B cell (primary cell): ENCODE measurements at regions not wholly inside any gene's neighbourhood (a gene's known extent, or its start where the extent isn't known, plus 50 kb on each side); places are given as distances from the start of the nearest gene placed in this dataset.

Source experiments
- ATAC-seq: fragments of 200-7000 bp; cut with Tn5 transposase; one replicate; pipeline ENCODE4 v1.10.0; 2021; ENCODE audit warnings: low read depth, mild to moderate bottlenecking, moderate number of reproducible peaks, moderate library complexity
- CTCF ChIA-PET: fragments of 350-600 bp; sonication (Branson Sonifier 250); formaldehyde crosslinking; loops from one replicate; lab custom pipeline; 2021; ENCODE audit warnings: antibody characterized with exemption, inconsistent platforms; lab: Charles Lee
- POLR2A ChIA-PET: fragments of 350-600 bp; sonication (Branson Sonifier 250); formaldehyde crosslinking; loops from one replicate; lab custom pipeline; 2021; ENCODE audit warnings: antibody characterized with exemption; lab: Charles Lee
- DNase-seq: peaks from one replicate; pipeline ENCODE4 v3.0.0; 2013
- H2AFZ ChIP-seq: 2 replicates; pipeline ENCODE4 v1.6.1; 2012; ENCODE audit warnings: mild to moderate bottlenecking, low read depth, low read length; ENCODE audit not compliant: insufficient read depth, poor library complexity, severe bottlenecking
- H3K27ac ChIP-seq, 2 donors: 1 replicate in 1 of 2; 2 replicates in 1 of 2; pipeline ENCODE4 v1.5.1; 2012 to 2013; ENCODE audit warnings: low read length in 2 of 2, mild to moderate bottlenecking in 2 of 2, moderate library complexity in 1 of 2
- H3K27me3 ChIP-seq, 4 experiments: fragments of 200-600 bp in 1 of 4; sonication (generic) in 1 of 4; replicated peaks in 1 of 4; 1 replicate in 2 of 4; 2 replicates in 2 of 4; pipeline versions ENCODE4 v1.6.1 to v1.7.0; 2013 to 2016; ENCODE audit warnings: low read length in 3 of 4, mild to moderate bottlenecking in 2 of 4, mixed read lengths in 1 of 4, moderate library complexity in 1 of 4; ENCODE audit not compliant: insufficient read depth in 4 of 4, control insufficient read depth in 3 of 4; ENCODE audit errors: control extremely low read depth in 1 of 4
- H3K36me3 ChIP-seq, 2 experiments: replicated peaks in 1 of 2; 1 replicate in 1 of 2; 2 replicates in 1 of 2; pipeline versions ENCODE4 v1.6.1 to v1.7.1; 2013; ENCODE audit warnings: low read length in 1 of 2; ENCODE audit not compliant: insufficient read depth in 2 of 2, control insufficient read depth in 1 of 2; ENCODE audit errors: control extremely low read depth in 1 of 2, extremely low read depth in 1 of 2
- H3K4me1 ChIP-seq, 2 donors: fragments of 200-600 bp in 1 of 2; sonication (generic) in 1 of 2; 1 replicate in 1 of 2; 2 replicates in 1 of 2; pipeline versions ENCODE4 v1.5.1 to v1.6.1; 2013 to 2017; ENCODE audit warnings: low read length in 2 of 2; ENCODE audit not compliant: control insufficient read depth in 2 of 2, insufficient read depth in 2 of 2
- H3K4me2 ChIP-seq: replicated peaks from 2 replicates; pipeline ENCODE3; 2012; ENCODE audit warnings: mild to moderate bottlenecking, low read depth, low read length; ENCODE audit not compliant: poor library complexity, severe bottlenecking
- H3K4me3 ChIP-seq, 5 experiments: fragments of 200-600 bp in 1 of 5; sonication (generic) in 1 of 5; 1 replicate in 3 of 5; 2 replicates in 2 of 5; pipeline versions ENCODE4 v1.5.1 to v1.7.0; 2011 to 2016; ENCODE audit warnings: low read length in 4 of 5, mild to moderate bottlenecking in 4 of 5, low read depth in 2 of 5, control low read depth in 1 of 5, moderate library complexity in 1 of 5; ENCODE audit not compliant: insufficient read depth in 1 of 5; ENCODE audit errors: control extremely low read depth in 1 of 5, extremely low read depth in 1 of 5
- H3K79me2 ChIP-seq: fragments of 200-600 bp; sonication (generic); one replicate; pipeline ENCODE4 v1.6.0; 2016; ENCODE audit warnings: low read length; ENCODE audit not compliant: control insufficient read depth, insufficient read depth
- H3K9ac ChIP-seq: fragments of 200-600 bp; sonication (generic); 2 replicates; pipeline ENCODE4 v1.6.1; 2017; ENCODE audit warnings: mild to moderate bottlenecking, low read length, moderate library complexity
- H3K9me3 ChIP-seq, 3 donors: one replicate each; pipeline versions ENCODE4 v1.6.1 to v1.7.1; 2013; ENCODE audit warnings: low read length in 2 of 3; ENCODE audit not compliant: control insufficient read depth in 2 of 3, insufficient read depth in 1 of 3; ENCODE audit errors: control extremely low read depth in 1 of 3
- H4K20me1 ChIP-seq: 2 replicates; pipeline ENCODE4 v1.6.0; 2012; ENCODE audit warnings: mild to moderate bottlenecking, low read length; ENCODE audit not compliant: insufficient read depth, control insufficient read depth, poor library complexity, severe bottlenecking
- H3K27ac Mint-ChIP-seq: one replicate; pipeline ENCODE4 v1.8.0; 2021; ENCODE audit warnings: mixed read lengths
- H3K27me3 Mint-ChIP-seq: one replicate; pipeline ENCODE4 v1.8.0; 2021; ENCODE audit warnings: mixed read lengths
- H3K4me1 Mint-ChIP-seq: one replicate; pipeline ENCODE4 v1.8.0; 2021; ENCODE audit warnings: mixed read lengths
- H3K4me3 Mint-ChIP-seq: one replicate; pipeline ENCODE4 v1.8.0; 2021; ENCODE audit warnings: mixed read lengths
- H3K9me3 Mint-ChIP-seq: one replicate; pipeline ENCODE4 v1.8.0; 2022; ENCODE audit warnings: mixed read lengths; ENCODE audit not compliant: insufficient read depth
- EZH2 ChIP-seq: IDR thresholded peaks from 2 replicates; pipeline ENCODE4 v1.6.1; 2012; ENCODE audit warnings: borderline replicate concordance, low read depth, mild to moderate bottlenecking, moderate library complexity, low read length; ENCODE audit not compliant: insufficient read depth, poor library complexity, severe bottlenecking
- WGBS: methylation state at CpG from one replicate; pipeline ENCODE4 v1.1.5; 2013; ENCODE audit warnings: missing lambda C conversion rate; ENCODE audit not compliant: insufficient coverage; 5-methylcytosine and 5-hydroxymethylcytosine counted together
- intact Hi-C: fragments of 100-400 bp; cut with micrococcal nuclease; formaldehyde crosslinking; loops from one replicate; pipeline ENCODE4 v1.10.0; 2022
- TF ChIP-seq, protein P1 (sequence below): fragments of 200-600 bp; IDR thresholded peaks from one replicate; pipeline ENCODE4 v1.8.0; 2022; ENCODE audit warnings: antibody characterized with exemption, mild to moderate bottlenecking

DNA sequence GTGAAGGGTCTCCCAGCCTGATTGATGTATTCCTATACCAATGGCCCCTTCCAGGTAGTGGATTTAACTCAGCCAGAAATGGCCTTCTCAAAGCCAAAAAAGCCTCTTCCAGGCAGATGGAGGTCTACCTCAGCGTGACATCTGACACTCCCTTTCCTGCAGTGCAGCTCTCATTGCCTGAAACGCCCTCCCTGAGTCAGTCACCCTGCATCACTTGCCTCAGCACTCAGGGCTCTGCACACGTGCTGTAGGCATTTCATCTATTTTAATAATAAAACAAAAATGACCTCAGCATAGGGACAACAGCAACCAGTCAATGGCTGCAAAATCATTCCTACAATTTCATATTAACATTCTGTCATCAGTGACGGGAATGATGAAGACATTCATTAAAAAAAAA is 64.4 kb upstream of the GJA5 start:
- H3K27me3 Mint-ChIP-seq: peaks cover 23% of the 10 kb centered on the region
- no peak for ATAC-seq

DNA sequence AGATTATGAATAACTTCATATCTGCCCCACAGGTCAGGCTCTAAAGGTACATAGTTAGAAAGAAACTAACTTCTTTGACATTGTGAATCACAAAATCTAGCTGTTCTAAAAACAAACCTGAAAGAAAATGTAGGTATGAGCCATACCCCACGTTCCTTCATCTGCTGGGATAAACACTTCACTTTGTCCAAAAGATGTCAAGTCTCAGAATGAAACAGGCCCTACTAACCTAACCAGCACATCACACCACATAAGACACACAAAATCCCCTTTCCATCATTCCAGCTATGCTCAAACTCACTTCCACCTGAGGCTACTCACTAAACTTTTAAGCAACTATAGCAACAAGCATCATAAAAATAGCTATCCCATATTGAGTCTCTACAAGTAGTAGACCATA is 65.2 kb upstream of the GJA5 start:
- ATAC-seq (no peak), DNase-seq (no peak)
- Histone ChIP-seq H3K27ac (no peak overlapping the region), H3K4me3 (no peak overlapping the region), H3K9ac (no peak overlapping the region), H3K79me2 (no peaks in the 10 kb centered on the region), H3K4me2 (no peak overlapping the region), H3K36me3 (no peaks in the 10 kb centered on the region), H3K9me3 (no peaks in the 10 kb centered on the region), H3K4me1 (no peaks in the 10 kb centered on the region), H4K20me1 (no peaks in the 10 kb centered on the region), H3K27me3 (peaks cover 0 to 4% (median 0%) of the 10 kb centered on the region in 4 experiments), H2AFZ (no peak overlapping the region)
- TF ChIP-seq EZH2: no peak
- TF ChIP-seq, protein P1, sequence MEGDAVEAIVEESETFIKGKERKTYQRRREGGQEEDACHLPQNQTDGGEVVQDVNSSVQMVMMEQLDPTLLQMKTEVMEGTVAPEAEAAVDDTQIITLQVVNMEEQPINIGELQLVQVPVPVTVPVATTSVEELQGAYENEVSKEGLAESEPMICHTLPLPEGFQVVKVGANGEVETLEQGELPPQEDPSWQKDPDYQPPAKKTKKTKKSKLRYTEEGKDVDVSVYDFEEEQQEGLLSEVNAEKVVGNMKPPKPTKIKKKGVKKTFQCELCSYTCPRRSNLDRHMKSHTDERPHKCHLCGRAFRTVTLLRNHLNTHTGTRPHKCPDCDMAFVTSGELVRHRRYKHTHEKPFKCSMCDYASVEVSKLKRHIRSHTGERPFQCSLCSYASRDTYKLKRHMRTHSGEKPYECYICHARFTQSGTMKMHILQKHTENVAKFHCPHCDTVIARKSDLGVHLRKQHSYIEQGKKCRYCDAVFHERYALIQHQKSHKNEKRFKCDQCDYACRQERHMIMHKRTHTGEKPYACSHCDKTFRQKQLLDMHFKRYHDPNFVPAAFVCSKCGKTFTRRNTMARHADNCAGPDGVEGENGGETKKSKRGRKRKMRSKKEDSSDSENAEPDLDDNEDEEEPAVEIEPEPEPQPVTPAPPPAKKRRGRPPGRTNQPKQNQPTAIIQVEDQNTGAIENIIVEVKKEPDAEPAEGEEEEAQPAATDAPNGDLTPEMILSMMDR: no peak
- H3K27me3 Mint-ChIP-seq: peaks cover 16% of the 10 kb centered on the region
- no peaks in the 10 kb centered on the region for H3K9me3 Mint-ChIP-seq
- ChIA-PET CTCF (no interaction called here), POLR2A (no interaction called here)
- intact Hi-C loops: no loop called here
- H3K4me1 Mint-ChIP-seq: no peaks in the 10 kb centered on the region
- 100% methylated on average over 1 of the region's 1 CpG for WGBS
- H3K4me3 Mint-ChIP-seq: no peak overlapping the region
- H3K27ac Mint-ChIP-seq: no peak overlapping the region

More for the DNA sequence above, 64.4 kb upstream of the GJA5 start:
- H3K27ac ChIP-seq: no peak overlapping the region
- no peaks in the 10 kb centered on the region for H3K9me3 Mint-ChIP-seq
- WGBS: 57% methylated on average over 2 of the region's 4 CpGs
- ChIA-PET POLR2A (no interaction called here), CTCF (no interaction called here)
- no peak for TF ChIP-seq EZH2
- TF ChIP-seq, protein P1: no peak
- no peaks in the 10 kb centered on the region for H3K79me2 ChIP-seq
- intact Hi-C loops: no loop called here
- H4K20me1 ChIP-seq: no peaks in the 10 kb centered on the region
- no peaks in the 10 kb centered on the region for H3K36me3 ChIP-seq
- H3K4me1 Mint-ChIP-seq: no peaks in the 10 kb centered on the region
- no peak for DNase-seq
- peaks cover 0 to 4% (median 0%) of the 10 kb centered on the region in 4 experiments for H3K27me3 ChIP-seq
- H3K9ac ChIP-seq: no peak overlapping the region
- H3K9me3 ChIP-seq: no peaks in the 10 kb centered on the region
- no peak overlapping the region for H2AFZ ChIP-seq
- H3K4me2 ChIP-seq: no peak overlapping the region
- H3K4me3 ChIP-seq: no peak overlapping the region
- no peaks in the 10 kb centered on the region for H3K4me1 ChIP-seq
- no peak overlapping the region for H3K4me3 Mint-ChIP-seq
- no peak overlapping the region for H3K27ac Mint-ChIP-seq
